CD4-positive, alpha-beta T cell (primary cell): ENCODE measurements at regions not wholly inside any gene's neighbourhood (a gene's known extent, or its start where the extent isn't known, plus 50 kb on each side); places are given as distances from the start of the nearest gene placed in this dataset.

Experiments used
- ATAC-seq: fragments of 200-7000 bp; cut with Tn5 transposase; one replicate; pipeline ENCODE4 v1.10.0; 2022; ENCODE audit warnings: mild to moderate bottlenecking; ENCODE audit not compliant: poor library complexity
- CTCF ChIA-PET: fragments of 350-600 bp; sonication (Branson Sonifier 250); formaldehyde crosslinking; loops from one replicate; lab custom pipeline; 2021; ENCODE audit warnings: antibody characterized with exemption, inconsistent platforms; lab: Charles Lee
- POLR2A ChIA-PET: fragments of 350-600 bp; sonication (Branson Sonifier 250); formaldehyde crosslinking; loops from one replicate; lab custom pipeline; 2021; ENCODE audit warnings: antibody characterized with exemption, inconsistent platforms; lab: Charles Lee
- DNase-seq, 14 experiments: peaks; one replicate each; pipeline ENCODE4 v3.0.0-alpha.2; 2013 to 2020; ENCODE audit warnings: mixed read lengths in 2 of 14
- H3K27ac ChIP-seq, 2 donors: one replicate each; pipeline versions ENCODE4 v1.5.1 to v1.7.0; 2013; ENCODE audit warnings: low read length in 2 of 2, low read depth in 1 of 2, mild to moderate bottlenecking in 1 of 2
- H3K27me3 ChIP-seq, 2 experiments: 1 replicate in 1 of 2; 2 replicates in 1 of 2; pipeline versions ENCODE4 v1.6.1 to v1.7.0; 2013; ENCODE audit warnings: low read length in 2 of 2, control low read depth in 1 of 2, mild to moderate bottlenecking in 1 of 2, moderate library complexity in 1 of 2; ENCODE audit not compliant: insufficient read depth in 2 of 2, control insufficient read depth in 1 of 2
- H3K36me3 ChIP-seq: one replicate; pipeline ENCODE4 v1.6.1; 2013; ENCODE audit warnings: low read length, control low read depth; ENCODE audit not compliant: insufficient read depth
- H3K4me1 ChIP-seq: one replicate; pipeline ENCODE4 v1.6.1; 2013; ENCODE audit warnings: low read length, control low read depth; ENCODE audit not compliant: insufficient read depth
- H3K4me3 ChIP-seq: one replicate; pipeline ENCODE4 v1.5.1; 2013; ENCODE audit warnings: mild to moderate bottlenecking, low read length, moderate library complexity
- H3K9me3 ChIP-seq, 2 experiments: 1 replicate in 1 of 2; 2 replicates in 1 of 2; pipeline versions ENCODE4 v1.6.1 to v1.7.0; 2013; ENCODE audit warnings: low read length in 2 of 2, mild to moderate bottlenecking in 2 of 2, control low read depth in 1 of 2, moderate library complexity in 1 of 2; ENCODE audit not compliant: control insufficient read depth in 1 of 2, insufficient read depth in 1 of 2
- H3K27ac Mint-ChIP-seq: one replicate; pipeline ENCODE4 v1.8.0; 2020; ENCODE audit warnings: mixed read lengths
- H3K27me3 Mint-ChIP-seq: one replicate; pipeline ENCODE4 v1.8.0; 2021; ENCODE audit warnings: mixed read lengths
- H3K36me3 Mint-ChIP-seq: one replicate; pipeline ENCODE4 v1.8.0; 2021; ENCODE audit warnings: low read depth, mixed read lengths
- H3K4me1 Mint-ChIP-seq: one replicate; pipeline ENCODE4 v1.8.0; 2021; ENCODE audit warnings: low read depth, mixed read lengths
- H3K4me3 Mint-ChIP-seq: one replicate; pipeline ENCODE4 v1.8.0; 2020; ENCODE audit warnings: mild to moderate bottlenecking, mixed read lengths
- H3K9me3 Mint-ChIP-seq: one replicate; pipeline ENCODE4 v1.8.0; 2020; ENCODE audit warnings: mixed read lengths
- CTCF ChIP-seq: fragments of 200-600 bp; IDR thresholded peaks from one replicate; pipeline ENCODE4 v1.8.0; 2022; ENCODE audit warnings: antibody characterized with exemption, mild to moderate bottlenecking
- intact Hi-C, 2 experiments: fragments of 100-400 bp; cut with DNase I in 1 of 2; cut with micrococcal nuclease in 1 of 2; formaldehyde crosslinking; loops; one replicate each; pipeline versions ENCODE4 v1.15.1 to v1.9.0; 2023 to 2025; cut with DNase I, micrococcal nuclease

- DNase-seq (no peak), ATAC-seq (no peak)
Measured at GRCh38 chr19:31553846-31554215, 204.6 kb upstream of the TSHZ3 start.

DNA sequence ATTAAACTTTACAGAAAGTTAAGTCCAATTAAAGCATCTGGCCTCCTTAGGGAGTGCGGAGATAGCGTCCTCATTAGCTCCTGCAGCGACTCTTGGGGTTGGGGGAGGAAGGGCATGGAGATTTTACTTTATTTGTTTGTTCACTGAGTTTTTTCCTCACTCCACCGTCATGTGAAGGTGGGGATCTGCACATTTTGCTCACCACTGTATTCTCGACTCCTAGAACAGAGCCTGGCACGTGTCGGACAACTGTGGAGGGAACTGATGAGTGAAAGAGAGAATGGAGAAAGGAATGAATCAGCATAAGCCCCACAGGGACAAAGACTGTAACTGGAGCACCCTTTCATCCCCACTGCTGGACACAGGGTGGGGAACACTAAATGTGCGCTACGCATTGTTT, 205.1 kb upstream of the TSHZ3 start:
- ATAC-seq (no peak), DNase-seq (no peak)
- POLR2A ChIA-PET, result no interaction called here
- TF ChIP-seq CTCF, result no peak
- Mint-ChIP-seq H3K36me3 (no peaks in the 10 kb centered on the region), H3K27ac (no peak overlapping the region), H3K4me1 (no peaks in the 10 kb centered on the region), H3K4me3 (no peak overlapping the region), H3K27me3 (no peaks in the 10 kb centered on the region), H3K9me3 (no peaks in the 10 kb centered on the region)
- no peak overlapping the region for H3K4me3 ChIP-seq
- H3K9me3 ChIP-seq, result peaks cover 0 to 18% of the 10 kb centered on the region in 2 experiments
- intact Hi-C loops, result no loop called here
- CTCF ChIA-PET, result no interaction called here
- H3K27ac ChIP-seq, result no peak overlapping the region
- H3K36me3 ChIP-seq, result no peaks in the 10 kb centered on the region
- H3K4me1 ChIP-seq, result no peaks in the 10 kb centered on the region
- H3K27me3 ChIP-seq, result no peaks in the 10 kb centered on the region

More at GRCh38 chr19:31553846-31554215, 204.6 kb upstream of the TSHZ3 start:
- no peak for TF ChIP-seq CTCF
- Mint-ChIP-seq H3K27me3 (no peaks in the 10 kb centered on the region), H3K36me3 (no peaks in the 10 kb centered on the region), H3K9me3 (no peaks in the 10 kb centered on the region), H3K4me3 (no peak overlapping the region), H3K4me1 (no peaks in the 10 kb centered on the region), H3K27ac (no peak overlapping the region)
- peaks cover 0 to 16% of the 10 kb centered on the region in 2 experiments for H3K9me3 ChIP-seq
- intact Hi-C loops, result no loop called here
- H3K4me1 ChIP-seq, result no peaks in the 10 kb centered on the region
- H3K27ac ChIP-seq, result no peak overlapping the region
- CTCF ChIA-PET, result no interaction called here
- no peaks in the 10 kb centered on the region for H3K27me3 ChIP-seq
- H3K4me3 ChIP-seq, result no peak overlapping the region
- POLR2A ChIA-PET, result interaction anchor here (0.6 kb wide), 1 partner anchor 1505 kb away, joined by 4 read pairs; no protein-coding TSS in a partner anchor
- no peaks in the 10 kb centered on the region for H3K36me3 ChIP-seq

GRCh38 chr19:31555634-31556215, 206.5 kb upstream of the TSHZ3 start:
- Histone ChIP-seq H3K27ac (no peak overlapping the region), H3K27me3 (no peaks in the 10 kb centered on the region), H3K4me3 (no peak overlapping the region), H3K36me3 (no peaks in the 10 kb centered on the region), H3K4me1 (no peaks in the 10 kb centered on the region), H3K9me3 (peaks cover 0 to 23% of the 10 kb centered on the region in 2 experiments)
- ATAC-seq (no peak), DNase-seq (no peak)
- CTCF ChIA-PET, result no interaction called here
- Mint-ChIP-seq H3K4me3 (no peak overlapping the region), H3K36me3 (no peaks in the 10 kb centered on the region), H3K4me1 (no peaks in the 10 kb centered on the region), H3K9me3 (peaks cover 6% of the 10 kb centered on the region), H3K27ac (no peak overlapping the region), H3K27me3 (no peaks in the 10 kb centered on the region)
- no peak for TF ChIP-seq CTCF
- intact Hi-C loops, result no loop called here
- POLR2A ChIA-PET, result no interaction called here
